Lower lobe of right lung (tissue), 2 donors: ENCODE measurements at regions not wholly inside any gene's neighbourhood (a gene's known extent, or its start where the extent isn't known, plus 50 kb on each side); places are given as distances from the start of the nearest gene placed in this dataset.
"Not testable (repeated sequence)": the region's sequence is repeated elsewhere in the genome, so short reads cannot be mapped to it uniquely, and the experiment has no call there.

ENCODE experiments used
- ATAC-seq, 2 donors: fragments of 200-7000 bp; cut with Tn5 transposase; one replicate each; pipeline ENCODE4 v1.9.1; 2020 to 2022; ENCODE audit warnings: mild to moderate bottlenecking in 2 of 2, moderate library complexity in 2 of 2
- DNase-seq: peaks from one replicate; pipeline ENCODE4 v3.0.0-alpha.2; 2020
- H3K27ac ChIP-seq: fragments of 200-600 bp; one replicate; pipeline ENCODE4 v1.8.0; 2022
- H3K27me3 ChIP-seq: fragments of 200-600 bp; one replicate; pipeline ENCODE4 v1.8.0; 2022; ENCODE audit warnings: low read depth
- H3K36me3 ChIP-seq: fragments of 200-600 bp; one replicate; pipeline ENCODE4 v1.8.0; 2022; ENCODE audit warnings: mild to moderate bottlenecking
- H3K4me1 ChIP-seq: fragments of 200-600 bp; one replicate; pipeline ENCODE4 v1.8.0; 2022
- H3K4me3 ChIP-seq: fragments of 200-600 bp; one replicate; pipeline ENCODE4 v1.8.0; 2022; ENCODE audit warnings: mild to moderate bottlenecking
- H3K9me3 ChIP-seq: fragments of 200-600 bp; one replicate; pipeline ENCODE4 v1.8.0; 2022
- CTCF ChIP-seq: fragments of 200-600 bp; IDR thresholded peaks from one replicate; pipeline ENCODE4 v1.8.0; 2022; ENCODE audit warnings: antibody characterized with exemption, mild to moderate bottlenecking
- intact Hi-C: fragments of 100-400 bp; cut with DNase I; formaldehyde crosslinking; loops from one replicate; pipeline ENCODE4 v1.11.0; 2022
- donor health status: DM: no; HTN: yes; CAD: no; lungs with severe emphysema.

- H3K36me3 ChIP-seq = no peaks in the 10 kb centered on the region
- DNase-seq (no peak), ATAC-seq (no peak)
- no peak overlapping the region for H3K27ac ChIP-seq
- no peak overlapping the region for H3K4me3 ChIP-seq
- TF ChIP-seq CTCF = no peak
- no peaks in the 10 kb centered on the region for H3K27me3 ChIP-seq
- H3K4me1 ChIP-seq = no peaks in the 10 kb centered on the region
- no peaks in the 10 kb centered on the region for H3K9me3 ChIP-seq
- intact Hi-C loops = no loop called here
Measured at GRCh38 chr20:54726687-54727300, 251.4 kb downstream of the DOK5 start.

DNA sequence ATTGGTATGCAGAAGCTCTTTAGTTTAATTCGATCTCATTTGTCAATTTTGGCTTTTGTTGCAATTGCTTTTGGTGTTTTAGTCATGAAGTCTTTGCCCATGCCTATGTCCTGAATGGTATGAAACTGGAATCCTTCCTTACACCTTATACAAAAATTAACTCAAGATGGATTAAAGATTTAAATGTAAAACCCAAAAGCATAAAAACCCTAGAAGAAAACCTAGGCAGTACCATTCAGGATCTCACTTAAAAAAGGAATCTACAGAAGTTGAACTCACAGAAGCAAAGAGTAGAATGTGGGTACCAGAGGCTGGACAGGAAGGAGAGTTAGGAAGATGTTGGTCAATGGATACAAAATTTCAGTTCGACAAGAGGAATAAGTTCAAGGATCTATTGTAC is 249.9 kb downstream of the DOK5 start:
- H3K4me1 ChIP-seq, H3K27ac ChIP-seq, H3K36me3 ChIP-seq, ATAC-seq, H3K27me3 ChIP-seq, DNase-seq, intact Hi-C loops, H3K4me3 ChIP-seq, H3K9me3 ChIP-seq: not testable (repeated sequence)

DNA sequence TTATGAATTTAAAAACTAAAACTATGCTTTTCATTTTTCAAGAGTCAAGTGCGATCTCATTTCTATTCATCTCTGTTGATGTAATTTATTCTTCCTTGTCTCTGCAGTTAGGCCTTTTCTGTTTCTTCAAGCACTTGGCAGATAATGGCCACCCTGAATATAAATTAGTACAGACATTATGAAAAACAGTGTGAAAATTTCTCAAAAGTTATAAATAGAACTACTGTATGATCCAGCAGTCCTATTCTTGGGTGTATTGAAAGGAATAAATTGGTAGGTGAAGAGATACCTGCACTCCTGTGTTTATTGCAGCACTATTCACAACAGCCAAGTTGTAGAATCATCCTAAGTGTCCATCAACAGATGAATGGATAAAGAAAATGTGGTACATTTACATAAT is 248.3 kb downstream of the DOK5 start:
- Histone ChIP-seq H3K27ac (no peak overlapping the region), H3K36me3 (no peaks in the 10 kb centered on the region), H3K4me3 (no peak overlapping the region), H3K9me3 (no peaks in the 10 kb centered on the region), H3K27me3 (no peaks in the 10 kb centered on the region), H3K4me1 (no peaks in the 10 kb centered on the region)
- TF ChIP-seq CTCF = no peak
- intact Hi-C loops = no loop called here
- ATAC-seq (no peak), DNase-seq (no peak)

- no peaks in the 10 kb centered on the region for H3K4me1 ChIP-seq
- intact Hi-C loops = no loop called here
- no peaks in the 10 kb centered on the region for H3K9me3 ChIP-seq
- no peak overlapping the region for H3K4me3 ChIP-seq
- ATAC-seq (no peak), DNase-seq (no peak)
- H3K36me3 ChIP-seq = no peaks in the 10 kb centered on the region
- no peak overlapping the region for H3K27ac ChIP-seq
- no peak for TF ChIP-seq CTCF
- H3K27me3 ChIP-seq = no peaks in the 10 kb centered on the region
Measured at GRCh38 chr20:54717983-54718382, 242.6 kb downstream of the DOK5 start.

DNA sequence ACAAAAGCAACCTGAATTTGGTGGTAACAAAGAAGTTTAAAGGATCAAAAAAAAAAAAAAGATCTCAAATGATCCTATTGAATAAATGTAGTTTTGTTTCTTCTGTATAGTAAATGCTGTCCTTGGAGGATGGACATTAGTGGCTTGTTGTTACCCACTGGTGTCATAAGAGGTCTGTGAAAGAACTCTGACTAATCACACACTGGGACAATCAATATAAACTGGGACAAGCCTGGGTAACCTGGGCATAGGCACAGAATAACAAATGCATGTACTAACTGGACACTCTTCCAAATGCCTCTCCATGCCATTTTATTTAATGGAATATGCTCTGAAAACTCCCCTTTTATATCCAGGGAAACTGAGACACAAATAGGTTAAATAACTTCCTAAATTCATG is 241.4 kb downstream of the DOK5 start:
- ATAC-seq = no peak
- DNase-seq = no peak
- Histone ChIP-seq H3K27ac (no peak overlapping the region), H3K4me3 (no peak overlapping the region), H3K36me3 (no peaks in the 10 kb centered on the region), H3K27me3 (no peaks in the 10 kb centered on the region), H3K4me1 (no peaks in the 10 kb centered on the region), H3K9me3 (no peaks in the 10 kb centered on the region)
- TF ChIP-seq CTCF = no peak
- intact Hi-C loops = no loop called here

DNA sequence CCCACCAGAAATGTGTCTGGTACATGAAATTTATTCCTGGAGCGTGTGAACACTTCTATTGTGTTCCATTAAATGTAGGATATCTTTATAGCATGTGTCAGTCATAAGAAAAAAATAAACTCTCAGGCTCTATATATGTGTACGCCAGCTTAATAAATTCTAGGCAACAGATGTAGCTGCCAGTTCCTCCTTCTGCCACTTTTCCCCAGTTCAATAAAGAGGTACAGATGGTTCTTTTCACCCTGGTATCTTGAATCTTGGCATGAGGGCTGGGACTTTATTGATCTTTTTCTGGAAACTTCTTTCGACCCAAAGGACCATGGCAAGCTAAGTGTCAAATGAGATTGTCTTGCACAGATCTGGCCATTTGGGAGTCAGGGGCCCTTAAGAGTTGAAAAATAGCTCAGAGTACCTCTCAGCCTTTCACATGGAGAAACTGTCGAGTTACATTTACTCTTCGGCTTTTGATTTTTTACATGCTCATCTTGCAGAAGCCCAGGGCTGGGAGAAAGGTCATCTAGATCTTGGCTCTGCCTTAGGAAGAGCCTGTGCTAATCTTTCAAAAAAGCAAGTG is 240.9 kb downstream of the DOK5 start:
- Histone ChIP-seq H3K36me3 (no peaks in the 10 kb centered on the region), H3K9me3 (no peaks in the 10 kb centered on the region), H3K27me3 (no peaks in the 10 kb centered on the region), H3K27ac (no peak overlapping the region), H3K4me1 (no peaks in the 10 kb centered on the region), H3K4me3 (no peak overlapping the region)
- intact Hi-C loops = no loop called here
- no peak for DNase-seq
- no peak for ATAC-seq
- TF ChIP-seq CTCF = no peak
